GM23248 (cell line): ENCODE measurements at regions not wholly inside any gene's neighbourhood (a gene's known extent, or its start where the extent isn't known, plus 50 kb on each side); places are given as distances from the start of the nearest gene placed in this dataset.

Source experiments
- DNase-seq: peaks from one replicate; pipeline ENCODE4 v3.0.0-alpha.2; 2015
- H2AFZ ChIP-seq: fragments of 200-600 bp; sonication (generic); 2 replicates; pipeline ENCODE4 v1.6.1; 2016; ENCODE audit warnings: antibody characterized with exemption
- H3F3A ChIP-seq: fragments of 200-600 bp; sonication (generic); 2 replicates; pipeline ENCODE4 v1.6.1; 2016; ENCODE audit warnings: mild to moderate bottlenecking, antibody characterized with exemption, mixed run types; ENCODE audit not compliant: insufficient read depth
- H3K27ac ChIP-seq: fragments of 200-600 bp; sonication (generic); 2 replicates; pipeline ENCODE4 v1.5.1; 2016; ENCODE audit warnings: mild to moderate bottlenecking
- H3K27me3 ChIP-seq: fragments of 200-600 bp; sonication (generic); replicated peaks from 2 replicates; pipeline ENCODE4 v1.6.1; 2016; ENCODE audit warnings: mild to moderate bottlenecking; ENCODE audit not compliant: insufficient read depth
- H3K36me3 ChIP-seq: fragments of 200-600 bp; sonication (generic); 2 replicates; pipeline ENCODE4 v1.6.1; 2016; ENCODE audit warnings: low read depth, mild to moderate bottlenecking
- H3K4me1 ChIP-seq: fragments of 200-600 bp; sonication (generic); 2 replicates; pipeline ENCODE4 v1.6.1; 2016; ENCODE audit warnings: mild to moderate bottlenecking; ENCODE audit not compliant: insufficient read depth
- H3K4me2 ChIP-seq: fragments of 200-600 bp; sonication (generic); one replicate; pipeline ENCODE4 v1.6.1; 2016; ENCODE audit warnings: mild to moderate bottlenecking; ENCODE audit not compliant: unreplicated experiment
- H3K4me3 ChIP-seq: fragments of 200-600 bp; sonication (generic); 2 replicates; pipeline ENCODE4 v1.5.1; 2016; ENCODE audit warnings: mild to moderate bottlenecking
- H3K79me2 ChIP-seq: fragments of 200-600 bp; sonication (generic); 2 replicates; pipeline ENCODE4 v1.6.1; 2016; ENCODE audit warnings: mild to moderate bottlenecking; ENCODE audit not compliant: insufficient read depth
- H3K9ac ChIP-seq: fragments of 200-600 bp; sonication (generic); 2 replicates; pipeline ENCODE4 v1.6.1; 2016; ENCODE audit warnings: mild to moderate bottlenecking
- H3K9me2 ChIP-seq: fragments of 200-600 bp; sonication (generic); 2 replicates; pipeline ENCODE4 v1.6.1; 2016; ENCODE audit warnings: mixed run types, mild to moderate bottlenecking, moderate library complexity; ENCODE audit not compliant: insufficient read depth
- H3K9me3 ChIP-seq: fragments of 200-600 bp; sonication (generic); one replicate; pipeline ENCODE4 v1.6.1; 2017; ENCODE audit warnings: low read depth
- H4K20me1 ChIP-seq: fragments of 200-600 bp; sonication (generic); 2 replicates; pipeline ENCODE4 v1.6.0; 2016; ENCODE audit not compliant: insufficient read depth
- EZH2 ChIP-seq: fragments of 200-600 bp; sonication (generic); IDR thresholded peaks from 2 replicates; pipeline ENCODE4 v1.6.1; 2018; ENCODE audit warnings: antibody characterized with exemption, mild to moderate bottlenecking; ENCODE audit not compliant: insufficient read depth, poor library complexity, severe bottlenecking
- EZH2phosphoT487 ChIP-seq: fragments of 200-600 bp; sonication (generic); IDR thresholded peaks from 2 replicates; pipeline ENCODE4 v1.6.1; 2018; ENCODE audit warnings: antibody characterized with exemption, moderate library complexity, mild to moderate bottlenecking, low read depth; ENCODE audit not compliant: insufficient read depth
- WGBS, 2 experiments: methylation state at CpG; one replicate each; pipeline ENCODE4 v1.1.6; 2015 to 2017; ENCODE audit warnings: low lambda C conversion rate in 2 of 2, low coverage in 1 of 2; ENCODE audit errors: missing lambda C conversion rate in 2 of 2; 5-methylcytosine and 5-hydroxymethylcytosine counted together
- in situ Hi-C: fragments of 300-500 bp; cut with MboI; formaldehyde crosslinking; loops from 2 replicates; pipeline ENCODE4 v1.15.0; 2020

DNA sequence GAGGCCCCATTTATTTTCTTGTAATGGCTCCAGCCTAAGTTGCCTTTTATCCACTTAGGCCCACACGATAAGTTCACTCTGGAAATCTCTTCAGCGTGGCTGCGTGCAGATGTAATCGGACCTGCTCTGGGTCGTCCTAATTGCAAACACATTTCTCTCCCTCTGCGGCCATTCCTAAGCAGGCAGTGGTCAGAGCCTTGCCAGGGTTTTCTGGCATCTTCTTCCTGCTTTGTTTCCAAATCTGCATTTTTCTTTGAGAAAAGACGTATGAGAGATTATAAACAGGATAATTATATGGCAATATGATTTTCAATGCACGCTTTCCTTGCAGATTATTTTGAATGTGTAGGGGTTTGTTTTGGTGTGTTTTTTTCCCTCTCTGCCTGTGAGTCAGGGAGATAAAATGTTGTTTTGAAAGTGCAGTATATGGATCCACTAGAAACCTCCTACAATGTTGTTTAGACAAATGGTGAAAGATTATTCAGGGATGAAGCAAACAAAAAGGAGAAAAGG, 239.4 kb upstream of the TANK start:
- in situ Hi-C loops, result no loop called here
- peak overlapping the region; percentile 94 for H3K27ac ChIP-seq
- H3K9me3 ChIP-seq, result no peaks in the 10 kb centered on the region
- H3K79me2 ChIP-seq, result no peaks in the 10 kb centered on the region
- no peaks in the 10 kb centered on the region for H3K36me3 ChIP-seq
- H3K9me2 ChIP-seq, result no peaks in the 10 kb centered on the region
- peak; percentile 96 for DNase-seq
- no peak for TF ChIP-seq EZH2phosphoT487
- TF ChIP-seq EZH2, result no peak
- H3K9ac ChIP-seq, result peak overlapping the region; percentile 79
- peak overlapping the region; percentile 71 for H3K4me2 ChIP-seq
- no peaks in the 10 kb centered on the region for H4K20me1 ChIP-seq
- WGBS, 2 experiments, result 1 to 2% methylated on average over 8 of the region's 8 CpGs
- H3K27me3 ChIP-seq, result no peaks in the 10 kb centered on the region
- H2AFZ ChIP-seq, result peak overlapping the region; percentile 68
- H3K4me3 ChIP-seq, result peak overlapping the region; percentile 59
- H3K4me1 ChIP-seq, result peaks cover 62% of the 10 kb centered on the region
- peaks cover 48% of the 10 kb centered on the region for H3F3A ChIP-seq

DNA sequence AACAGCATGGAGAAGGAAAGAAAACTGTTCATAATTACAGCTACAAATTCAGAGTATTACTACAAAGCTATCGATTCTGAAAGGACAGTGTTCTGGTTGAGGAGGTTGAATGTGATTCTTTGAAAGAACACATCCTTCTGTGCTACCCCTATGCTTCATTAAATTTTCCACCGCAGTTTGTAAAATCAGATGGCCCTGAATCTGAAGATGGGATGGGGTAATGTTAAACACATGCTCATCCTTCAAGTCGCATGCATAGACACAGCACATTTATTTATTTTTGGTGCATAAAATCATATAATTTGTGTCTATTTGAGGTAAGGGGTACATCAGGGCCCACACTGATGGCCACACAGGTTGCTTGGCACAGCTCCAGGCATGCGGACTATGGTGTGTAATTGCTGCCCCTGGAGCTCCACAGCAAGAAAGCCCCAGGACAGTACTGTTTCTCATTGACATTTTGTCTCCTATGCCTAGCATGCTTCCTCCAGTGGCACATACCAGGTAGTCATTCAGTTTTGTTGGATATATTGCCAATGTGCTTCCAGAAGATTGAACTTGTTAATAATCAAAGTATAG, 238.8 kb upstream of the TANK start:
- H3K27ac ChIP-seq, result peak overlapping the region; percentile 94
- peak; percentile 38 for DNase-seq
- no peaks in the 10 kb centered on the region for H3K9me2 ChIP-seq
- in situ Hi-C loops, result no loop called here
- 4 to 7% methylated on average over 4 of the region's 4 CpGs for WGBS, 2 experiments
- no peaks in the 10 kb centered on the region for H4K20me1 ChIP-seq
- peaks cover 41% of the 10 kb centered on the region for H3F3A ChIP-seq
- H3K4me3 ChIP-seq, result peak overlapping the region; percentile 59
- H3K27me3 ChIP-seq, result no peaks in the 10 kb centered on the region
- peak overlapping the region; percentile 71 for H3K4me2 ChIP-seq
- peak overlapping the region; percentile 79 for H3K9ac ChIP-seq
- H3K36me3 ChIP-seq, result no peaks in the 10 kb centered on the region
- no peaks in the 10 kb centered on the region for H3K79me2 ChIP-seq
- H3K9me3 ChIP-seq, result no peaks in the 10 kb centered on the region
- peak overlapping the region; percentile 68 for H2AFZ ChIP-seq
- H3K4me1 ChIP-seq, result peaks cover 58% of the 10 kb centered on the region
- TF ChIP-seq EZH2phosphoT487 (no peak), EZH2 (no peak)

DNA sequence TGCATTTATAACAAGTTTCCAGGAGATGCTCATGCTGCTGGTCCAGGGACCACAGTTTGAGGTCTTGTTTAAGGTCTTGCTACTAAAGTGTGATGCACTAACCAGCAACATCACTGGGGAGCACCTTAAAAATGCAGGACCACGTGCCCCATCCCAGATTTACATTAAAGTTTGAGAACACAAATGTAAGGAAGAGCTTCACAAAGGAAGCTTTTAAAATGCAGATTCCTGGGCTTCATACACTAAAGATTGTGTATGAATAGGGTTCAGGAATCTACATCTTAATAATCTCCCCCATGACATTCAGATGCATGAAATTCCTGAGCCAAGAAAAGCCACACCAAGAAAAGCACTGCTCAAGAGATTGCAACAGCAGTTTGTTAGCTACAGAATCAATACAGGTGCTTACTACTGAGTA, 235.3 kb upstream of the TANK start:
- Histone ChIP-seq H4K20me1 (no peaks in the 10 kb centered on the region), H3K9me3 (no peaks in the 10 kb centered on the region), H3F3A (peaks cover 34% of the 10 kb centered on the region), H3K27me3 (no peaks in the 10 kb centered on the region), H3K4me1 (peaks cover 47% of the 10 kb centered on the region), H3K9ac (no peak overlapping the region), H3K27ac (no peak overlapping the region), H3K4me3 (no peak overlapping the region), H3K36me3 (no peaks in the 10 kb centered on the region), H3K79me2 (no peaks in the 10 kb centered on the region), H3K4me2 (no peak overlapping the region), H3K9me2 (no peaks in the 10 kb centered on the region), H2AFZ (no peak overlapping the region)
- in situ Hi-C loops, result no loop called here
- DNase-seq, result no peak
- TF ChIP-seq EZH2phosphoT487 (no peak), EZH2 (no peak)
- WGBS, 2 experiments, result 27 to 28% methylated on average over 1 of the region's 1 CpG

DNA sequence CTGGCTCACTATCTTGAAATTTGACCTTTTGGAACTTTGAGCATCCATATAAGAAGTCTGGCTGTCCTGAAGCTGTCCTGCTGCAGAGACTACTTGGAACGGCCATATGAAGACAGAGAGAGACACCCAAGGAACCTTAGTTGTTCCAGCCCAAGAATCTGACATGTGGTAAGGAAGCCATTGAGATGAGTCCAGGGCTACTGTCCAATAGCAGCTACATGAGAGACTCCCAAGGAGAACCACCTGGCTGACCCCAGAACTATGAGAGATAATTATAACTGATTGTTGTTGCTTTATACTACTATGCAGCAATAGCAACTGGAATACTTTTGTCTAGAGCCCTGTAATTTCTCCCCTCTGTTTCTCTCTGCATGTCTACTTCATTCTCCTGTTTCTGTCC, 234.3 kb upstream of the TANK start:
- Histone ChIP-seq H3K27ac (no peak overlapping the region), H3F3A (peaks cover 31% of the 10 kb centered on the region), H3K4me1 (peaks cover 41% of the 10 kb centered on the region), H4K20me1 (no peaks in the 10 kb centered on the region), H3K79me2 (no peaks in the 10 kb centered on the region), H3K9ac (no peak overlapping the region), H3K4me2 (no peak overlapping the region), H3K9me3 (no peaks in the 10 kb centered on the region), H3K36me3 (no peaks in the 10 kb centered on the region), H3K4me3 (no peak overlapping the region), H3K9me2 (no peaks in the 10 kb centered on the region), H3K27me3 (no peaks in the 10 kb centered on the region), H2AFZ (no peak overlapping the region)
- no peak for DNase-seq
- in situ Hi-C loops, result no loop called here
- TF ChIP-seq EZH2 (no peak), EZH2phosphoT487 (no peak)
- 96 to 100% methylated on average over 1 of the region's 1 CpG for WGBS, 2 experiments

DNA sequence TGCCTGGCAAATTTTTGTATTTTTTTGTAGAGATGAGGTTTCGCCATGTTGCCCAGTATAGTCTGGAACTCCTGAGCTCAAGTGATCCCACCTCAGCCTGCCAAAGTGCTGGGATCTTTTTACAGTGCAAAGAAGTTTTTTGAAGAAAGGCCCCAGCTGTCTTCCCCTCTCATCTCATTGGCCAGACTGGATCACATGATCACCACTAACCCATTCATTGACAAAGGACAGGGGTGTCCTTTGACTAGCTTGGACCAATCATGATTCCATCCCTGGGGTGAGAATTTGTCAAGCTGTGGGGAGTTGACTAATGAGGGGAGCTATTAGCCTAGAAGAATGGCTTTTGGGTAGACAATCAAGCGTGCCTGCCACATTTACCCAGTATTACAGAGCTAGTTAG, 232.9 kb upstream of the TANK start:
- Histone ChIP-seq H3K36me3 (no peaks in the 10 kb centered on the region), H4K20me1 (no peaks in the 10 kb centered on the region), H3K9ac (no peak overlapping the region), H3K4me1 (peaks cover 30% of the 10 kb centered on the region), H3K9me2 (no peaks in the 10 kb centered on the region), H2AFZ (no peak overlapping the region), H3K27me3 (no peaks in the 10 kb centered on the region), H3F3A (peaks cover 17% of the 10 kb centered on the region), H3K9me3 (no peaks in the 10 kb centered on the region), H3K4me3 (no peak overlapping the region), H3K4me2 (no peak overlapping the region), H3K27ac (no peak overlapping the region), H3K79me2 (no peaks in the 10 kb centered on the region)
- 47 to 50% methylated on average over 2 of the region's 2 CpGs for WGBS, 2 experiments
- TF ChIP-seq EZH2phosphoT487, result no peak
- no peak for TF ChIP-seq EZH2
- in situ Hi-C loops, result no loop called here
- DNase-seq, result no peak
